Common myeloid progenitor, CD34-positive (primary cell): ENCODE measurements at regions not wholly inside any gene's neighbourhood (a gene's known extent, or its start where the extent isn't known, plus 50 kb on each side); places are given as distances from the start of the nearest gene placed in this dataset.
"Not testable (repeated sequence)": the region's sequence is repeated elsewhere in the genome, so short reads cannot be mapped to it uniquely, and the experiment has no call there.

Experiments used
- CTCF ChIA-PET: fragments of 350-600 bp; sonication (Branson Sonifier 250); formaldehyde crosslinking; loops from one replicate; lab custom pipeline; 2021; ENCODE audit warnings: antibody characterized with exemption; lab: Charles Lee
- POLR2A ChIA-PET: fragments of 350-600 bp; sonication (Branson Sonifier 250); formaldehyde crosslinking; loops from one replicate; lab custom pipeline; 2021; ENCODE audit warnings: antibody characterized with exemption; lab: Charles Lee
- DNase-seq, 3 donors: peaks; one replicate each; pipeline versions ENCODE4 v3.0.0 to v3.0.0-alpha.2; 2013
- H3K27ac ChIP-seq, 2 experiments: 1 replicate in 1 of 2; 2 replicates in 1 of 2; pipeline ENCODE4 v1.7.0; 2013; ENCODE audit warnings: inconsistent platforms in 2 of 2, low read length in 2 of 2, mild to moderate bottlenecking in 2 of 2, low read depth in 1 of 2, moderate library complexity in 1 of 2; ENCODE audit not compliant: severe bottlenecking in 2 of 2, insufficient read depth in 1 of 2, poor library complexity in 1 of 2
- H3K27me3 ChIP-seq, 5 experiments: replicated peaks in 2 of 5; 1 replicate in 3 of 5; 2 replicates in 2 of 5; pipeline versions ENCODE4 v1.6.1 to v1.7.0; 2013; ENCODE audit warnings: low read length in 4 of 5, mild to moderate bottlenecking in 2 of 5, moderate library complexity in 2 of 5, inconsistent platforms in 1 of 5; ENCODE audit not compliant: insufficient read depth in 5 of 5, control insufficient read depth in 4 of 5
- H3K36me3 ChIP-seq, 4 experiments: 1 replicate in 2 of 4; 2 replicates in 2 of 4; pipeline versions ENCODE4 v1.6.1 to v1.7.0; 2013; ENCODE audit warnings: low read length in 3 of 4, control low read depth in 1 of 4, mild to moderate bottlenecking in 1 of 4; ENCODE audit not compliant: control insufficient read depth in 4 of 4, insufficient read depth in 4 of 4
- H3K4me1 ChIP-seq, 4 experiments: 1 replicate in 3 of 4; 2 replicates in 1 of 4; pipeline versions ENCODE4 v1.6.1 to v1.7.1; 2013; ENCODE audit warnings: low read length in 3 of 4, mild to moderate bottlenecking in 3 of 4, control low read depth in 1 of 4, inconsistent platforms in 1 of 4, moderate library complexity in 1 of 4; ENCODE audit not compliant: control insufficient read depth in 4 of 4, insufficient read depth in 4 of 4; ENCODE audit errors: control extremely low read depth in 1 of 4
- H3K4me3 ChIP-seq, 7 experiments: 1 replicate in 4 of 7; 2 replicates in 3 of 7; pipeline versions ENCODE4 v1.5.1 to v1.7.0; 2013; ENCODE audit warnings: mild to moderate bottlenecking in 7 of 7, low read length in 6 of 7, moderate library complexity in 6 of 7, inconsistent platforms in 2 of 7, low read depth in 2 of 7, control low read depth in 1 of 7; ENCODE audit not compliant: insufficient read depth in 4 of 7, control insufficient read depth in 1 of 7; ENCODE audit errors: extremely low read depth in 1 of 7
- H3K9me3 ChIP-seq, 5 experiments: 1 replicate in 4 of 5; 2 replicates in 1 of 5; pipeline versions ENCODE4 v1.6.1 to v1.7.1; 2013; ENCODE audit warnings: low read length in 4 of 5, mild to moderate bottlenecking in 2 of 5, inconsistent platforms in 1 of 5, low read depth in 1 of 5, moderate library complexity in 1 of 5; ENCODE audit not compliant: control insufficient read depth in 4 of 5, insufficient read depth in 2 of 5; ENCODE audit errors: control extremely low read depth in 1 of 5
- WGBS: methylation state at CpG from one replicate; pipeline ENCODE4 v1.1.5; 2013; ENCODE audit not compliant: insufficient coverage; 5-methylcytosine and 5-hydroxymethylcytosine counted together

GRCh38 chr2:111271647-111272304 is 151.1 kb downstream of the BCL2L11 start:
- DNase-seq, H3K36me3 ChIP-seq, POLR2A ChIA-PET, H3K27me3 ChIP-seq, H3K9me3 ChIP-seq, H3K27ac ChIP-seq, H3K4me3 ChIP-seq, H3K4me1 ChIP-seq, CTCF ChIA-PET: not testable (repeated sequence)
- WGBS: no CpG with 5 or more reads among the region's 8 CpGs

GRCh38 chr2:111273007-111273406 is 152.3 kb downstream of the BCL2L11 start:
- H3K4me1 ChIP-seq, CTCF ChIA-PET, H3K27ac ChIP-seq, H3K27me3 ChIP-seq, DNase-seq, H3K4me3 ChIP-seq, H3K36me3 ChIP-seq, POLR2A ChIA-PET, H3K9me3 ChIP-seq: not testable (repeated sequence)
- 73% methylated on average over 3 of the region's 7 CpGs for WGBS

- CTCF ChIA-PET, H3K9me3 ChIP-seq: not testable (repeated sequence)
- WGBS: 94% methylated on average over 6 of the region's 15 CpGs
These were observed 154.5 kb downstream of the BCL2L11 start for GRCh38 chr2:111275047-111275853.

GRCh38 chr2:111275854-111276171 is 155.1 kb downstream of the BCL2L11 start:
- POLR2A ChIA-PET, H3K4me1 ChIP-seq, H3K36me3 ChIP-seq, H3K9me3 ChIP-seq, H3K27ac ChIP-seq, H3K4me3 ChIP-seq, CTCF ChIA-PET, H3K27me3 ChIP-seq, DNase-seq: not testable (repeated sequence)
- no CpG with 5 or more reads among the region's 3 CpGs for WGBS

More at GRCh38 chr2:111275047-111275853, 154.5 kb downstream of the BCL2L11 start:
- H3K4me1 ChIP-seq, H3K36me3 ChIP-seq, POLR2A ChIA-PET, H3K27ac ChIP-seq, H3K4me3 ChIP-seq, DNase-seq, H3K27me3 ChIP-seq: not testable (repeated sequence)

GRCh38 chr2:111278133-111278532 is 157.4 kb downstream of the BCL2L11 start:
- H3K4me1 ChIP-seq, POLR2A ChIA-PET, CTCF ChIA-PET, DNase-seq, H3K9me3 ChIP-seq, H3K27ac ChIP-seq, H3K27me3 ChIP-seq, H3K36me3 ChIP-seq, H3K4me3 ChIP-seq: not testable (repeated sequence)
- no CpG with 5 or more reads among the region's 3 CpGs for WGBS

- H3K36me3 ChIP-seq, H3K27ac ChIP-seq, POLR2A ChIA-PET, H3K4me3 ChIP-seq, H3K27me3 ChIP-seq, DNase-seq, H3K9me3 ChIP-seq, CTCF ChIA-PET, H3K4me1 ChIP-seq: not testable (repeated sequence)
- no CpG with 5 or more reads among the region's 6 CpGs for WGBS
These were observed 160.1 kb downstream of the BCL2L11 start for GRCh38 chr2:111280709-111281286.

- POLR2A ChIA-PET, DNase-seq, H3K27me3 ChIP-seq, H3K4me3 ChIP-seq, H3K27ac ChIP-seq, CTCF ChIA-PET, H3K9me3 ChIP-seq, H3K36me3 ChIP-seq, H3K4me1 ChIP-seq: not testable (repeated sequence)
- WGBS: no CpG with 5 or more reads among the region's 5 CpGs
These were observed 161.4 kb downstream of the BCL2L11 start for GRCh38 chr2:111282162-111282561.
